Amniotic epithelial cell (primary cell): ENCODE measurements at regions not wholly inside any gene's neighbourhood (a gene's known extent, or its start where the extent isn't known, plus 50 kb on each side); places are given as distances from the start of the nearest gene placed in this dataset.
"Not testable (repeated sequence)": the region's sequence is repeated elsewhere in the genome, so short reads cannot be mapped to it uniquely, and the experiment has no call there.

Source experiments
- DNase-seq: peaks from one replicate; pipeline ENCODE4 v3.0.0-alpha.2; 2010; ENCODE audit warnings: low read depth

GRCh38 chr3:105296182-105296822 lies 70.4 kb upstream of the ALCAM start:
- DNase-seq: not testable (repeated sequence)

DNA sequence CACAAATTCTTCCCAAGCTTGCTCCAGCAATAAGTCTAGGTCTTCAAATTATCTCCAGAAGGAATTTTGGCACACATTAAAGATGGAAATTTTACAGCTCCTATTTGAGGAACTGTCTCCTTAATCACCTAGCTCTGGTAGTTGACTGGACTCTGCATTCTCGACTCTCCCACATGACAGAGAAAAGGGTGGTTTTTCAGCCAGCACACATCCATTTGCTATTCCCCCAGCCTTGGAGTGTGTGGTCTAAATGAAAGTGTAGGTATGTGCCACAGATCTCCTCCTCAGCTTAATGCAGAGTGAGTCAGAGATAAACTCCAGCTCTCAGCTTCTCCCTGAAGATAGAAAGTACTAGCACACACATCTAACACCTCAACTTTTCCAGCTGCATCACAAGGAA lies 62.2 kb upstream of the ALCAM start:
- DNase-seq: peak; percentile 99

GRCh38 chr3:105315144-105315543 lies 51.6 kb upstream of the ALCAM start:
- no peak for DNase-seq

- no peak for DNase-seq
These were observed 50.9 kb upstream of the ALCAM start for GRCh38 chr3:105315815-105316214.

DNA sequence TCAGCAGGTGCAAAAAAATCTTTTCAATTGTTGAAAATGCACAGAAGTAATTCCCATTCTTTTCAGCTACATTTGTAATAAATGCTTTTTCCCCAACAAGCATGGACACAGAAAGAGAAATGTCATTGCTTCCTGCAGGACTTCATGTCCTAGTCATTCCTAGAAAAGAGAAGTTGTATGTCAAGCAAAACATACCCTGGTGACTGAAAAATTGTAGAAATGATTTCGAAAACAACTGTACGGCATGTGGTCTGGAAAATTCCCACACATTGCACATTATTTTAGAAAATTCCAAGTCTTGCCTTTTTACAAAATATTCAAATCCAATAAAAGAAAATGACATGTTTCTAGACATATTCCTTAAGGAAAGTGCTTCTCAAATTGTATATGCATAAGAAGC lies 50.4 kb upstream of the ALCAM start:
- no peak for DNase-seq
